ENCODE measurements at regions not wholly inside any gene's neighbourhood (a gene's known extent, or its start where the extent isn't known, plus 50 kb on each side); places are given as distances from the start of the nearest gene placed in this dataset.

DNA sequence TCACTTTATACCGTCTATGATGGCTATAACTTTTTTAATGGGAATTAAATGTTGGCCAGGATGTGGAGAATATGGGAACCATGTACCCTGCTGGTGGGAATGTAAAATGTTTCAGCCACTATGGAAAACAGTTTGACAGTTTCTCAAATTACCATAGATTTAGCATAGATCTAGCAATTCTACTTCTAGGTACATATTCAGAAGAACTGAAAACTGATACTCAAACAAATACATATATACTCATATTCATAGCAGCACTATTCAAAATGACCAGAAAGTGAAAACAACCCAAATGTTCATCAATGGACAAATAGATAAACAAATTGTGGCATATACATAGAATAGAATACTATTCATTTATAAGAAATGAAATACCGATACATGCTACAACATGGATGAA lies 539.4 kb downstream of the IGSF11 start:
- TF ChIP-seq, protein P1, sequence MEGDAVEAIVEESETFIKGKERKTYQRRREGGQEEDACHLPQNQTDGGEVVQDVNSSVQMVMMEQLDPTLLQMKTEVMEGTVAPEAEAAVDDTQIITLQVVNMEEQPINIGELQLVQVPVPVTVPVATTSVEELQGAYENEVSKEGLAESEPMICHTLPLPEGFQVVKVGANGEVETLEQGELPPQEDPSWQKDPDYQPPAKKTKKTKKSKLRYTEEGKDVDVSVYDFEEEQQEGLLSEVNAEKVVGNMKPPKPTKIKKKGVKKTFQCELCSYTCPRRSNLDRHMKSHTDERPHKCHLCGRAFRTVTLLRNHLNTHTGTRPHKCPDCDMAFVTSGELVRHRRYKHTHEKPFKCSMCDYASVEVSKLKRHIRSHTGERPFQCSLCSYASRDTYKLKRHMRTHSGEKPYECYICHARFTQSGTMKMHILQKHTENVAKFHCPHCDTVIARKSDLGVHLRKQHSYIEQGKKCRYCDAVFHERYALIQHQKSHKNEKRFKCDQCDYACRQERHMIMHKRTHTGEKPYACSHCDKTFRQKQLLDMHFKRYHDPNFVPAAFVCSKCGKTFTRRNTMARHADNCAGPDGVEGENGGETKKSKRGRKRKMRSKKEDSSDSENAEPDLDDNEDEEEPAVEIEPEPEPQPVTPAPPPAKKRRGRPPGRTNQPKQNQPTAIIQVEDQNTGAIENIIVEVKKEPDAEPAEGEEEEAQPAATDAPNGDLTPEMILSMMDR (IDR thresholded peaks at IDR 0.05) = no peak
- TF ChIP-seq POLR2A (IDR thresholded peaks at IDR 0.05) = no peak

Data from adrenal gland (tissue), 5 donors.